NCI-H82 (cell line): ENCODE measurements at regions not wholly inside any gene's neighbourhood (a gene's known extent, or its start where the extent isn't known, plus 50 kb on each side); places are given as distances from the start of the nearest gene placed in this dataset.

Experiments
- DNase-seq: peaks from one replicate; lab custom pipeline; 2025; lab: John Stamatoyannopoulos, UW

DNA sequence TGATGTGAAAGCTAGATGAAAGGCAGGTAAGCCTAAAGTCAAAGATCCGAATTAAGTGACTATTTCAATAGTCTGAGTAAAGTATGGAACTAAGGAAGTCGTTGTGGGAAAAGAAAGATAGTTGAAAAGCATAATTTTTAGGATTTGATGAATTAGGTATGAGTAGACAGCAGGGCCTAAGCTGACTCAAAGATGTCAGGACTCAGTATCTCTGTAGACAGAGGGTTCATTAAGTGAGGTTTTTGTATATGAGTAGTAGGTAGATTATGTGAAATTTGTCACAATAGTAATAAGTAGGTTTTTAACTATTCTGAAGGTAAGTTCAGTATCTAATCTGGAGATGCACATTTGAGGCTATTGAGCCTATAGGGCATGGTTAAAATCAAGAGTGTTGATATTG is 196.4 kb downstream of the RASSF9 start:
- no peak for DNase-seq

DNA sequence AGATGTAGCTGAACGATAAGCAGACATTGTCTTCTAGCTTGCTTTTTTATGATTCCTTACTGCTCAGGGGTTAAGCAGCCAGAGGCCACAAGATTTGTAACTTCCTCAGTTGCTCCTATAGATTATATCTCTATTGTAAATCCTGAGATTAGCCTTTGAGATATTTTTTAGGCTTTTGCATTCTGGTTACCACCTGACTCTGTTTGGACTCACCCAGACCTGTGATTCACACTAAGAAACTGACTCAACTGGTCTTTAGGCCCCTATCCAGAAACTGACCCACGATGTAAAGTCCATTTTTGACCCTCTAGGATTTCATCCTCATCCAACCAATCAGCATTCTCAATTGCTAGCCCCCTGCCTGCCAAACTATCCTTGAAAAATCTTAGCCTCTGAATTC is 194.4 kb downstream of the RASSF9 start:
- DNase-seq, result no peak

GRCh38 chr12:85642288-85642687 is 193.9 kb downstream of the RASSF9 start:
- no peak for DNase-seq

- no peak for DNase-seq
Observed at GRCh38 chr12:85642808-85643207, 193.4 kb downstream of the RASSF9 start.

DNA sequence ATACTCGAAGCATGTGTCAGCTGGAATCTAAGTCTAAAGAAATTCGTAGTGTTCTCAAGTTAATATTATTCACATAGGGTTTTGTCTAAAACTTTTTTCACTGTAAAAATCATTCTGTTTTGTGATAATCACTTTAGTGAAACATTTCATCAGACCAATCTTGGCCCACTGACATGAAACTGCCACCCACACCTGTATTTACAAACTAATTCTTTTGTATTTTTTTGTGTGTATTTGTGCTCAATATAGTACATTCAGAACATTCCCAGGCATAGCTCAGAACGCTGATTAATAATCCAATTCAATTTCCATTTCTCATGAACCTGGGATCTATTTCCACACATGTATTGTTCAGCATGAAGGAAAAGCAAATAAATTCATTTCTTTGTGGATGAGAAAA is 191.7 kb downstream of the RASSF9 start:
- DNase-seq, result no peak

DNA sequence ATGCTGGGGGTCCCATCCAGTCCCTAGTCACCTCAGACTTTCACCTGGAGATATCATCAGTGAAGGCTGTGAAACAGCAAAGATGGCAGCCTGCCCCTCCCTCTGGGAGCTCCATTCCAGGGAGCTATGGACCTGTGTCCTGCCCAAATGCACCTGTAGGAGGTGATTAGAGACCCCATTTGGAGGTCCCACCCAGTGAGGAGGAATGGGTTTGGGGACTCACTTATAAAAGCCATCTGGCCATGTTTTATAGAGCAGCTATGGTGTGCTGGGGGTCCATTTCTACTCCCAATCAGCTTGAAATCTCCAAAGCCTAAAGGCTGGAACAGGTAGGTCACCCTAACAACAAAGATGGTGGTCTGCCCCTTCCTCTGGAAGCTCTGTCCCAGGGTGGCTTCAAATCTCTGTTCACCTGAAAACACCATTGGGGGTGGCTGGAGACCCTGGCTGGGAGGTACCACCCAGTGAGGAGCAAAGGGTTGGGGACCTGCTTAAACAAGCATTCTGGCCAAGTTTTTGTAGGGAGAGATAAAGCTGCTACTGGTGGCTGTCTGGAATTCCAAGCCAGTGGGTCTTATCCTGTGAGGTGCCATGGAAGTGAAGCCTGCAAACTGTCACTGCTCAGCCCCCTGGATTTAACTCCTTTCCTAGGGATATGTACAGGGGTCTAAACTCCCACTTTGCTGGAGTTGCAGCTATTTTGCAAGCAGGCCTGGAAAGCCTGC is 182.3 kb downstream of the RASSF9 start:
- no peak for DNase-seq

DNA sequence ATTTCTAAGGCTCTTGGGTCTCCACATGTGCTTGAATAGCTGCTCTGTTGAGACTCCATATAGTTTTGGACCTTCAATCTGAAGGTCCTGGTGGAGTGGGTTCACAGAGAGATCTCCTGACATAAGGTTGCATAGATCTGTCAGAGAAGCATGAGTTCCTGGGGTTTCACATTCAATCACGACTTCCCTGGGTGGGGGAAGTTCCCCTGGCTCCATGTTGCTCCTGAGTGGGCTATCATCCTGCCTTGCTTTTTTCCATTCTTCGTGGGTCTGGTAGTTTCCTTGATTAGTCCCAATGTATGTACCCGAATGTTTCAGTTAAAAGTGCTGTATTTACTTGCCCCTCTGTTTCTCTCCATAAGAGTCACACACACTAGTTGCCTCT is 181.8 kb downstream of the RASSF9 start:
- DNase-seq, result no peak

- no peak for DNase-seq
Observed at GRCh38 chr12:85656561-85656960, 179.6 kb downstream of the RASSF9 start.

DNA sequence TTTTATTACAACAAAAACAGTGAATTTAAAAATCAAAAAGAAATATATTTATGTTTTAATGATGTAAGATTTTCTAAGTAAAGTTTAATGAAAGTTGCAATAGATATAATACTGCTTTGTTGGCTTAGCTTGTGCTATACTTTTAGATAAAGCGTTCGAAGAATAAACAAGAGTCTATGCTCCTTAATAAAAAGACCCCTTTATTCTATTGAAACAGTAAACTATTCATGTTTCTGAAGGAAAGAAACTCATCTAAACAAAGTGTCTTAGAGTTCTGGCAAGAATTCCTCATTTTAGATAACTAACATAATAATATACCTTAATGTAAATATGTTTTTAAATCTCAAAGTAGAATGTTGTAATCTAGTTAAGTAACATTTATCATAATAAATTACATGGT is 179.0 kb downstream of the RASSF9 start:
- no peak for DNase-seq

- DNase-seq, result no peak
Observed at GRCh38 chr12:85657836-85658630, 178.2 kb downstream of the RASSF9 start.

- DNase-seq, result no peak
Observed at GRCh38 chr12:85659754-85660530, 176.3 kb downstream of the RASSF9 start.

DNA sequence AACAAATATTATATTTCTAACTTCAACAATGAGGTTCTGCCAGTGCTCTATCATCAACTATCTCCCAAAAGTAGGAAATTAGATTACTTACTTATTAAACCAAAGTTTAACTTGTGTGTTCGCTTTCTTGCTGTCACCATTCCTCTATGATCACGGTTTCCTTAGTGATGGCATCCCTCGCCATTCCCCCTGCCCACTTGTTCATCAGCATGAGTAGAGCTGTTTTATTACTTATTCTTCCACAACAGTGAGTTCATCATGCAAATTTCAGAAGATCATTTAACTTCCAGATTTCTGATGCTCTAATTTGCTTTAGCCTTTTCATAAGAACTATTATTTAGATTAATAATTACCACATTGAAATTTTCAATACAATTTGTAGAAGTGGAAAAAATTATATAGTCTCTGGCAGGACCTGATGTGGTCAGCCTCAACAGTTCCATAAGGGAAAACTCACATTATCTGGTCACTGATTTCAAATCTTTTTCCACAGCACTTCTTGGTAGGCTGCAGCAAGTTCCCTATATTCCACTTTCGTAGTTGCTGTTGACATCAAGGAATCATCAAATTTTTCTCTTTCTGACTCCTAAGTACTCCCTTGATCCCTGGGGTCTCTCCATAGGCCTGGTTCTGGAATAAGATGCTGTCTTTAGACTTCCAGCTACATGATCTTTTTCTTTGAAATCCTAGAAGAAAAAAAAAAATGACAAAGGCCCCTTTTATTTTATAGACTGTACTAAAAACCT is 174.6 kb downstream of the RASSF9 start:
- no peak for DNase-seq

DNA sequence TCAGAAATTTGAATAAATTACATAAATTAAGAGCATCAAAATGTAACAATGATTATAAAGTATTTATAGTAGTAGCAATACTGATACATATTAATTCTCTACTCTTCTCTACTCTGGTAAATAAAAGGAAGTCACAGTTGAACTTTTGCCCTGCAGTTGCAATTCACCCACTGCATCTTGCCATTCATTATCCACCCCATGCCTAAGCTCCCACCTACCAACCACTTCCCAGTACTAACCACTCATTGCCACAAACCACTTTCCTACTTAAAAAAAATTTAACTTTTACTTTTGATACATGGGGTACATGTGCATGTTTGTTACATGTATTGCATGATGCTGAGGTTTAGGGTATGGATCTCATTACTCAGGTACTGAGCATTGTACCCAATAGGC is 174.0 kb downstream of the RASSF9 start:
- DNase-seq, result no peak

GRCh38 chr12:85663631-85664030 is 172.6 kb downstream of the RASSF9 start:
- DNase-seq, result no peak

DNA sequence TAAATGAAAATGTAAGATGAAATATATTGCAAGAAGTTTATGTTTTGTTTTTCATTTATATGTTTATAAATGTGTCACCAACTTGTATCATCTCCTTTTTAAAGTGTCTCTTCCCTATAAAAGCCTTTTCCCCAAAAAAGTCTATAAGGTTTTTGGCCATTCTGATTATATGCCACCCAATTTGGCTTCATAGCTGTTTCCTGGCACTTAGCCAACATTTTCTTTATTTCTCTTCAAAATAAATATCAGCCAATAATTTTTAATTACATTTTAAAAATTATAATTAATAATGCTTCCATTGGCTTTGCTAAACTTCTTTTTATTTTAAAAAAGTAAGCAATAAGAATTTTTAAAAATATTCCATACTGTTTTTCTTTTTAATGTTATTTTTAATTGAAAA is 171.8 kb downstream of the RASSF9 start:
- DNase-seq, result no peak

DNA sequence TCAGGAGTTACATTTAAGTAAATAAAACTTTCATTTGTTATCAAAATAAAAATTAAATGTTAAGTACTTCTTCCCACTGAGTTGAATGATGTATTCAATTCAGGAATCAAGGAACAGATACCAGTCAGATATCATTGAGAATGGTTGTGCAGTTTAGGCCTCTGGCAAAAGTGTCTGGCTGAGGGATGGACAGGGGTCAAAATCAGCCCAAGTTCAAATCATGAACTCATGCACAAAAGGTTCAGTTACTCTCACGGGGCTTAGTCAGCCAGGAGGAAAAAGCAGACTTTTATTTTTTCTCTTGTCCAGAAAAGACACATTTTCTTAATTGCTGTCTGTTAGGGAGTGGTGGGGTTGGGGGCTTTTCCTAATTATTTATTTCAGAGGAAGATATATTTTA is 166.3 kb downstream of the RASSF9 start:
- no peak for DNase-seq

DNA sequence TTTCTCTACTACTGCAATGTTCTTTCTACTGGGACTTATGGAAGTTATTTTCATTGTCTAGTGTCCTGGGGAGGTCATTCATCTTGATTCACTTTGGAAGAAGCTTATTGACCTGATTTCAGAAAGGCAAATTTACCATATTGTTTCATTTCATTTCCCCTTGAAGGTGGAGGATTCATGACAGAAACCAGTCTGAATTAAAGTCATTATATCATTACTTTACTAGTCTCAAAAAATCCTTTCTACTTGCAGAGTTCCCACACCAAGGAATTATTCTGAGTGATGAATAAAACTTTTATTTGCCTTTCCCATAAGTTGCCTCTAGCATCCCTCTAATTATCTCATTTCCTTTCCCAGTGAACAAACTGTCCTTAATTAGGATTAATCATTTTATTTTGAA is 163.8 kb downstream of the RASSF9 start:
- DNase-seq, result no peak

DNA sequence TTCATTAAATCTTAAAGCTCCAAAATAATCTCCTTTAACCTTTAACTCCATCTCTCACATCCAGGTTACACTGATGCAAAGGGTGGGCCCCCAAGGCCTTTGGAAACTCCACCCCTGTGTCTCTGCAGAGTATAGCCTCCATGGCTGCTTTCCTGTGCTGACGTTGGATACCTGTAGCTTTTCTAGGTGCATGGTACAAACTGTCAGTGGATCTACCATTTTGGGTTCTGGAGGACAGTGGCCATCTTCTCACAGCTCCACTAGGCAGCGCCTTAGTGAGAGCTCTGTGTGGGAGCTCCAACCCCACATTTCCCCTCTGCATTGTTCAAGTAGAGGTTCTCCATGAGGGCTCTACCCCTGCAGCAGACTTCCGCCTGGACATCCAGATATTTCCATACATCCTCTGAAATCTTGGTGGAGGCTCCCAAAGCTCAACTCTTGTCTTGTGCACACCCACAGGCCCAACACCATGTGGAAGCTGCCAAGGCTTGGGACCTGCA is 162.2 kb downstream of the RASSF9 start:
- DNase-seq, result no peak

- no peak for DNase-seq
Observed at GRCh38 chr12:85676816-85677749, 159.1 kb downstream of the RASSF9 start.

- no peak for DNase-seq
Observed at GRCh38 chr12:85679296-85679695, 156.9 kb downstream of the RASSF9 start.

DNA sequence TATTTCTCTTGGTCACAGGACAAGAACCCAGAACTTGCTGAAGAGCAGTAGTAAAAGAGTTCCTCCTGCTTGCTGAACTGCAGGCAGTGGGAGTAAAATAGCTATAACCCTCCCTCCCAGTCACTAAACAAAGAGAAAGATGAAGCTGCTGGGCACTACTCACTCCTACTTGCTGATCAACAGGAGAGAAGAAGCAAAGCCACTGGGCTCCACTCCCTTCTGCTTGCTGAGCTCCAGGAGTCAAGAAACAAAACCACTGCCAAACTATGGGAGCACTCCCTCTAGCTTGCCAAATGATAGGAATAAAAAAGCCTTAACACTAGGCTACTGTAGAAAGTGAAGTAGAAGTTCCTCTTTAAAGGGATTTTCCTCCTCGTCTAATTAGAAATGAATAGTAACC is 155.3 kb downstream of the RASSF9 start:
- no peak for DNase-seq
